ENCODE measurements at regions not wholly inside any gene's neighbourhood (a gene's known extent, or its start where the extent isn't known, plus 50 kb on each side); places are given as distances from the start of the nearest gene placed in this dataset.

- no peak for ATAC-seq
Measured at GRCh38 chr3:8261018-8261417, 240.6 kb upstream of the LMCD1 start.

- no peak for ATAC-seq
Measured at GRCh38 chr3:8266730-8267131, 234.9 kb upstream of the LMCD1 start.

- ATAC-seq, result no peak
Measured at GRCh38 chr3:8273479-8273878, 228.1 kb upstream of the LMCD1 start.

GRCh38 chr3:8276056-8276455, 225.6 kb upstream of the LMCD1 start:
- ATAC-seq, result no peak

- ATAC-seq, result no peak
Measured at GRCh38 chr3:8276506-8276905, 225.1 kb upstream of the LMCD1 start.

GRCh38 chr3:8278448-8278847, 223.2 kb upstream of the LMCD1 start:
- ATAC-seq, result no peak

GRCh38 chr3:8279476-8279875, 222.1 kb upstream of the LMCD1 start:
- no peak for ATAC-seq

GRCh38 chr3:8279886-8280550, 221.6 kb upstream of the LMCD1 start:
- no peak for ATAC-seq

GRCh38 chr3:8282541-8283165, 219.0 kb upstream of the LMCD1 start:
- ATAC-seq, result no peak

GRCh38 chr3:8283193-8283592, 218.4 kb upstream of the LMCD1 start:
- ATAC-seq, result no peak

- no peak for ATAC-seq
Measured at GRCh38 chr3:8286086-8286485, 215.5 kb upstream of the LMCD1 start.

- ATAC-seq, result no peak
Measured at GRCh38 chr3:8286749-8287148, 214.9 kb upstream of the LMCD1 start.

GRCh38 chr3:8290611-8291010, 211.0 kb upstream of the LMCD1 start:
- ATAC-seq, result no peak

- ATAC-seq, result no peak
Measured at GRCh38 chr3:8296461-8296860, 205.2 kb upstream of the LMCD1 start.

- ATAC-seq, result no peak
Measured at GRCh38 chr3:8298021-8298954, 203.3 kb upstream of the LMCD1 start.

- peak; percentile 41 for ATAC-seq
Measured at GRCh38 chr3:8301977-8302735, 199.5 kb upstream of the LMCD1 start.

GRCh38 chr3:8303466-8303865, 198.2 kb upstream of the LMCD1 start:
- no peak for ATAC-seq

- ATAC-seq, result no peak
Measured at GRCh38 chr3:8305371-8305770, 196.3 kb upstream of the LMCD1 start.

GRCh38 chr3:8307545-8308110, 194.0 kb upstream of the LMCD1 start:
- no peak for ATAC-seq

GRCh38 chr3:8311321-8311720, 190.3 kb upstream of the LMCD1 start:
- ATAC-seq, result no peak

- ATAC-seq, result no peak
Measured at GRCh38 chr3:8312685-8313084, 188.9 kb upstream of the LMCD1 start.

- no peak for ATAC-seq
Measured at GRCh38 chr3:8313560-8314267, 187.9 kb upstream of the LMCD1 start.

Measured in esophagus mucosa (tissue), 1 donor.